GM19328 (cell line): ENCODE measurements at regions not wholly inside any gene's neighbourhood (a gene's known extent, or its start where the extent isn't known, plus 50 kb on each side); places are given as distances from the start of the nearest gene placed in this dataset.
"Not testable (repeated sequence)": the region's sequence is repeated elsewhere in the genome, so short reads cannot be mapped to it uniquely, and the experiment has no call there.

Experiments used
- ATAC-seq: cut with Tn5 transposase; IDR thresholded peaks from one replicate; pipeline ENCODE4 v1.9.1; 2021; ENCODE audit warnings: mild to moderate bottlenecking, moderate library complexity; ENCODE audit not compliant: unreplicated experiment

DNA sequence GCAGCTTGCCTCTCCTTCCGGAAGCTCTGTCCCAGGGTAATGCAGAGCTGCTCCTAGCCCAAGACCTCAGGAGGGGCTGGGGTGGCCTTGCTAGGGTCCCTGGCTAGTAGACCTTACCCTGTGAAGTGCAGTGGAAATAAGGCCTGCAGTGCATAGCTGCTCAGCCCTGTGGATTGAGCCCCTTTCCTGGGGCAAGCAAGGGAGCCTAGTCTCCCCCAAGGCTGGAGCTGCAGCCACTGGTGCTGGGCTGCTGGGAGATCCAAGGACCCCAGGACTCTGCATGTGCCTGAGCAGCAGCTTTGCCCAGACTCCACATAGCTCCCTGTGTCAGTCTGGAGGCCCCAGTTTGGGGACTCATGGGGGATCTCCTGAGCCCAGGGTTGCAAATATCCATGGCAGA, 57.9 kb downstream of the FANCF start:
- ATAC-seq = no peak

DNA sequence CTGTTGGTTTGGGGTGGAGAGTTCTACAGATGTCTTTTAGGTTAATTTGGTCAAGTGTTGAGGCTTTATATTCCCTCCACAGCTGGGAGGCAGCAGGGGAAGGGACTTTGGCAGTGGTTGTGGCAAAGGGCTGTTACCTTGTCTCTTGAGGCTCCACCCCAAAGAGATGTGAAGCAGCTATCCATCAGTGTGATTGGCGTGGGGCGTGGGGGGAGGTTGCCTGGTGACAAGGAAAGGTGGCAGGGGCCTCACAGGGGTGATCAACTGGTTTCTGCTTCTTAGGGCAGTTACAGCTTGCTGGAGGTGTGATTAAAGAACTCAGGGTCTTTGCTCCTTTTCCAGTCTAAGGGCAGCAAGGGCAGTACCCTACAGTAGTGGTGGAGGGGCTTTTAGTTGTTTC, 59.3 kb downstream of the FANCF start:
- ATAC-seq = no peak

DNA sequence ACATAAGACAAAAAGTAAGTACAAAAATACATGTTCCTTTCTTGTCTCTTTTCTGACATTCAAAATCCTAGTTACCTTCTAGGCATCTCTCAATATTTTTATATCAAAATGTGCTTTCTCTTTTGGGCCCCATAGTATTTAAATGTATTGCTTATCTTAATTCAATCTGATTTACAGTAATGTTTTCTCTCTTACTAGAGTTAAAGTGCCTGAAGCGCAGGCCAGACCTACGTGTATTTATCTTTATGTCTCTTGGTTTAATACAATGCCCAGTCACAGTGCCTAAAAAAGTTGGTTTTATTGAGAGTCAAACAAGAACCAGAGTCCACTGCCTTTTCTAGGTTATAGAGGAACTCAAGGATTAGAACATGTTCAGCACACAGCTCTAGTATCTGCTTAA, 64.3 kb downstream of the FANCF start:
- no peak for ATAC-seq

DNA sequence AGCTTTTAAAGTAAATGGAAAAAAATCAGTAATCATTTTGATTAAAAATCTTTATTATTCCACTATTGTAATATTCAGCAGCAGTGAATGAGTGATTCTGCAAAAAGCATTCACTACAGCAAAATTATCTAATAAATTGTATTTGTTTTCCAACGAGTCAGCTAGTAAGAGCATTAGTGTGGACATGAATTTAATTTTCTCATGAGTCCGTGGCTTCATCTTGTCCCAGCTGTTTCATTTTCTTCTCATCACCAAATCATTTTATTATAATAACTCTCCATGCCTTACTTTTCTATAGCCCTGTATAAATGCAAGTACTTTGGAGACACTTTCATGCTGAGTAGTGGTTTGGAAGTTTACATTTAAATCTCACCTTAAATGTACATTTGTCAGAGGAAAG, 66.2 kb downstream of the FANCF start:
- no peak for ATAC-seq

DNA sequence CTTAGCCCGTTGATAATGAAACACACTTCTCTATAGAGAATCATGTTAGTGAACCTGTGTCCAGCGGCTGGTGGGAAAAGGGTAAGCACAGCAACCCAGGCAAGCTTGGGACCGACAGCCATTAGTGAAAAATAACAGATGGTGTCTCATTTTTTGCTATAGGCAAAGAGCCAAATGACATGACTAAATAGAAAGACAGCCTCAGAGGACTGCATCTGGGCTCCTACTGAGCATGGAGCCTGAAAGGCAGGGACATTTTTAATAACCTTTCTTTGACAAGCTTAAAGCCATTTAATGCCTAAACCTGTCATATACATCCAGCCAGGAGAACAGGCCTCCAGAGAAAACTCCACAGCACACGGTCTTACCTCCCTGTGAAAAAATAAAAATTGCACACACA, 67.0 kb downstream of the FANCF start:
- no peak for ATAC-seq

DNA sequence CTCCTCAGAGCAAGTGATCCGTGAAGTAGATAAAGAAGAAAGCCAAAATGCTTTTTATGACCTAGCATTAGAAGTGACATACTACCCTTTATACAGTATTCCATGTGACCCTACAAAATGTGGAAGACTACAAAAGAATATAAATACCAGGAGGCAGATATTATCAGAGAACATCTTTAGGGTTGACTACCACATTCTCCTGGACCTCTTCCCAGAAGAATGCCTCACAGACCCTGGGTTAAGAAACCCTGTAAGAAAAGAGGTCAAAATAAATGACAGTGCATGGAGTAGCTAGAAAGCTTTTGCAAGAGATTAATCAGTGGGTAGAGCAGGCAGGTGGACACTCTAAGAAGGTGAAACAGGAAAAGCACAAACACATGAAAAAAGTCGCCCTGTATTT, 69.2 kb downstream of the FANCF start:
- no peak for ATAC-seq

DNA sequence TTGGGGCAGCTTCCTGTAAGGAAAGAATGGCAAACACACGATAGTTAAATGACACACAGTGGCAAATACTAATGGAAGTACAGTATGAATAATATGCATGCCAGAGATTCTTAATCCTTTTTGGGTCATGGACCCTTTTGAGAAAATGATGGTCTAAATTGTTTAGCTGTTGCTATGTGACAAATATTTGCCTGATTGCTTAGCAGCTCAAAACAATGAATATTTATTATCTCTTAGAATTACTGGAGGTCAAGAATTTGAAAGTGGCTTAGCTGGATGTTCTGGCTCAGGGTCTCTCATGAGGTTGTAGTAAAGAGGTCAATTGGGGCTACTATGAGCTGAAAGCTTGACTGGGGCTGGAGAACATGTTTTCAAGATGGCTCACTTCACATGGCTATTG, 69.7 kb downstream of the FANCF start:
- ATAC-seq = no peak

DNA sequence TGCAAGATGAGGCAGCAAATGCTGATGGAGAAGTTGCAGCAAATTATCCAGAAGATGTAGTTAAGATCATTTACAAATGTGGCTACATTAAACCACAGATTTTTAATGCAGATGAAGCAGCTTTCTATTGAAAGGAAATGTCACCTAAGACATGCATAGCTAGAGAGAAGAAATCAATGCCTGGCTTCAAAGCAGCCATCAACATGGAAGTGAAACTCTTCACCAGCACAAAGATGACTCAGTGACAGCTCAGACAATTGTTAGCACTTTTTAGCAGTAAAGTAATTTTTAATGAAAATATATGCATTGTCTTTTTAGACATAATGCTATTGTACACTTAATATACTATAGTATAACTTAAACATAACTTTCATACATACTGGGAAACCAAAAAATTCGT, 71.4 kb downstream of the FANCF start:
- ATAC-seq = peak; percentile 84

DNA sequence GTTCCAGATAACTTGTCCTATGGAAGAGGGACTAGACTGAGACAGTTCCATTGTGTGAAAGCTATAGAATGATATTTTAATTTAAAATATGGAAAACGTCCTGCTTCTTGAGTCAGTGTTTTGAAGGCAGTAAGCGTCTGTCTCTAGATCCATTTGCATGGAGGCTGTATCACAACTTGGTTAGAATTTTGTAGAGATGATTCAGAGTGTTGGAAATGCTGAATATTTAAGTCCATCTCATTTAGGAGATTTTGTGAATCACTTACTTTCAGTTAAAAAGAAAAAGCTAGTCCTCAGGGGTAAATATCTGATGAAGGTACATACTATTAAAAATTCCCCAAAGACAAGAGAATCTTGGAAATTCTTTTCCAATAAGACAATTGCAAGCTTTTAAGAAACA, 72.7 kb downstream of the FANCF start:
- no peak for ATAC-seq

DNA sequence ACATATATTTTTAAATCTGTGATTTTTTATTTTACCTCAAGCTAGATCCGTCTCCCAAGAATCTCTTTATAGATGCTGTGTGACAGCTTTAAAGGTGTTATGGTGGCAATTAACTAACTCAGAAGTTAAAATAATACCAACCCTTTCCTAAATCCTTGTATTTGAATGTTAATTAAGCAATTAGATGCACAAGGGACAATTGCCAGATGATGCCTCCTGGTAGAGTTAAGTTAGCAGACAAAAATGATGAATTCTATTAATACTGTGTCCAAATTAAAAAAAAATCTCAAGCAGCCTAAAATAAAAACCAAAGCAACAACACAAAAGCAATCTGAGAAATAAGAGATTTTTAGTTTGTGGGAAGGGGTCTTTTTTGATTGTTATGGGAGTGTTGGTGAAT, 78.9 kb downstream of the FANCF start:
- no peak for ATAC-seq

DNA sequence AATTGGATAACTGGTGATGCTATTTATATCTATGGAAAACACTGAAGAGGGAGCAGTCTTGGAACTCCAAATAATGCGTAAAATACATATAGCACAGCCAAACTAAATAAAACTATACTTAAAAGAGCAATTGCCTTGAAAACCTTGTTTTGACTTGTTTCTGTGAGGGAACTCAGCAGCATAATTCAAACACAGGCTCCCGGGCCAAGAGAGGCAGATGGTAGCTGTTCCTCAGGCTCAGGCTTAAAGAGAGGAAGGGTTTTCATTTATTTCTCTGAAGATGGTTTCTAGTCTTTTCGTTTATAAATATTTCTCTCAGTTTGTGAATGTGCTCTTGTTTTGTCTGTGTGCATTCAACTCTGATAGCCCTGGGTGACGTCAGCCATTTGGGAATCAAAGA, 82.4 kb downstream of the FANCF start:
- ATAC-seq = no peak

DNA sequence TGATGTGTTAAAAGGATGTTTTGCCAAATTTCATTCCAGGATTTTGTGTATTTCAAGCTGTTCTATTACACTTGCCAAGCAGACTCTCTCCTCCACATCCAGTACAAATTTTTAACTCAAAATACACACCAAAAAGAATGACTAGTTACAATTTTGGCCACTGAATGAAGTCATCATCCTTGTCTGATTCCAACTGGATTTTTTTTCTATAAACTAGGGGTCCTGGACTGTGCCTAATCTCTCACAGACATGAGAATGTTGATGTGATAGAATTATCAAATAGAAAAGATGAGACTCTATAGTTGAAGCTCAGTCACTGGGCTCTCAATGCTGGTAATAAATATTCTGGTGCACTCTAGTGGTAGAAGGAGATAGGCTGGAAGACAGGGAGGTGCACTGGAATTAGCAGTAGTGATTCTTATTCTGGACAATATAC, 85.8 kb downstream of the FANCF start:
- no peak for ATAC-seq

DNA sequence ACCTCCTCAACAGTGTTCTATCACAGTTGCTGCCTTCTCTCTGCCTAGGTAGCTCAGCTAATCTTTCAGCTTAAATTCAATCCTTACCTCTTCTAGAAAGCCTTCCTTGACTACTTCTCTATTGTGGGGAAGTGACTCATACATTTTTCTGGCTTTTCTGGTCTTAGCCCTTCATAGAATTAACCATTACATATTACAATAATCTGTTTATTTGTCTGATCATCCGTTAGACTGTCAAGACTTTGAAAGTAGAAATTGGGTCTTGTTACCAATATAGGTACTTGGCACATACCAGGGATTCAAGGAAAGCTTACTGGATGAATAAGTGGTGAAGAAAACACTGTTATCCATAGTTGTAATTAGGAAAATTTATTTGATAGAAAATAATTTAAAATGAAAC, 89.6 kb downstream of the FANCF start:
- no peak for ATAC-seq

DNA sequence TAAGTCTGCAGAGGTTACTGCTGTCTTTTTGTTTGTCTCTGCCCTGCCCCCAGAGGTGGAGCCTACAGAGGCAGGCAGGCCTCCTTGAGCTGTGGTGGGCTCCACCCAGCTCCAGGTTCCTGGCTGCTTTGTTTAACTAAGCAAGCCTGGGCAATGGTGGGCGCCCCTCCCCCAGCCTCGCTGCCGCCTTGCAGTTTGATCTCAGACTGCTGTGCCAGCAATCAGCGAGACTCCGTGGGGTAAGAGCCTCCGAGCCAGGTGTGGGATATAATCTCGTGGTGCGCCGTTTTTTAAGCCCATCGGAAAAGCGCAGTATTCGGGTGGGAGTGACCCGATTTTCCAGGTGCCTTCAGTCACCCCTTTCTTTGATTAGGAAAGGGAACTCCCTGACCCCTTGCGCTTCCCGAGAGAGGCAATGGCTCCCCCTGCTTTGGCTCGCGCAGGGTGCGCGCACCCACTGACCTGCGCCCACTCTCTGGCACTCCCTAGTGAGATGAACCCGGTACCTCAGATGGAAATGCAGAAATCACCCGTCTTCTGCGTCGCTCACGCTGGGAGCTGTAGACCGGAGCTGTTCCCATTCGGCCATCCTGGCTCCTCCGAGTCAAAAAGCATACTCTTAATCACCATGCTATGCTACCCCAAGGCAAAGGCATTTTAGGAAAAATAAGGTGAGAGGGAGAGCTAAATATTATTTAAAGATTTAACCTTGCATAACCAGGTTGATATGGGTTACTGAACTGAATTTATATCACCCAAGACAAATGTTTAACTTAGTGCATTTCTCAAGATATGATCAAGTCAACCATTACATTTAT, 96.8 kb downstream of the FANCF start:
- ATAC-seq = not testable (repeated sequence)

DNA sequence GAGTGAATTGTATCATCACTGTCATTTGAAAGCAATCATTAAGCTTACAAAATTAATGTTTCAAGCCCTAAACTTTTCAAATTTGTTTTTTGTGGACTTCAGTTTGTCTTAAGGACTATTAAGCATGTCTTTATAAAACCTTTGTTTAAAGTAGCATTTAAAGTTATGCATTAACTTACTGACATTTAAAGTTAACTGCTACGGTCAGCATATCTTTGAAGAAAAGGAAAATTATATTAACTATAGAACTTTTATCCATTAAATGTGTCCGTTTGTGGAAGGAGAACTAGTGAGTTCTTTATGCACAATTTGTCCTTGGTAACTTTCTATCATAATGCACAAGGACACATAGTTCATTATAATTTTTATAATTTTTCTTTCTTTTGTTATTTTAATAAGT, 103.4 kb downstream of the FANCF start:
- no peak for ATAC-seq

DNA sequence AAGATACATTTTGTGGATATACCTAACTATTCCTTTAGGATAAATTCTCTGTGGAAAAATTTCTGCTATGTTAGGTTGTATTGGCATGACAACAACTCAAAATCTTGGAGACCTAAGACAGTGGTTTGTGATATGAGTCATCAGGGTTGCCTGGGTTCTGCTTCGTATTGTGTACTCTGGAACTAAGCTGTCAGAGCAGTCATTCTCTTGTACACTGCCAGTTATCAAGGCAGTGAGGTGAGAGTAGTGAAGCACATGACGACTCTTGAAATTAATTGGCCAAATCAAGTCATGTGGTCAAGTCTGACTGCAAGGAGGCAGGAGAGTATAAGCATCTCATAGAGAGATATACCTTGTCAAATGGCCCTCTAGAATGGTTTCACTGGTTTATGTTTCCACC, 104.4 kb downstream of the FANCF start:
- ATAC-seq = no peak

DNA sequence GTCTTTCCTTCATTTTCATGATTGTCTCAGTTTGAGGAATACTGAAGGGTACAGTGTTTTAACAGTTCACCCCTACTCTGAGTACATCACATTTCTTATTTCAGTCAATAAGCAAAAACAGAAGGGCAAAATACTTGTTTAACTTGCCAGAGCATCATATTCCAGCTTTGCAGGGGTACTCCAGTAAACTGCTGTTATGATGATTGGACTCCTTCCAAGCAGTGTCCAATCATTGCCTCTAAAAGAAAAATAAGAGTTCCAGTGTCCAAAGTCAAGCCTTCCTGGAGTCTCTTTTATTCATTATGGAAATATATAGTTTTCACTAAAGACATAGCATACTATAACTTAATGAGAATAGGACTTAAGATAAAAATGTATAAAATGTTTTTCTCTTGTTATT, 105.1 kb downstream of the FANCF start:
- no peak for ATAC-seq

DNA sequence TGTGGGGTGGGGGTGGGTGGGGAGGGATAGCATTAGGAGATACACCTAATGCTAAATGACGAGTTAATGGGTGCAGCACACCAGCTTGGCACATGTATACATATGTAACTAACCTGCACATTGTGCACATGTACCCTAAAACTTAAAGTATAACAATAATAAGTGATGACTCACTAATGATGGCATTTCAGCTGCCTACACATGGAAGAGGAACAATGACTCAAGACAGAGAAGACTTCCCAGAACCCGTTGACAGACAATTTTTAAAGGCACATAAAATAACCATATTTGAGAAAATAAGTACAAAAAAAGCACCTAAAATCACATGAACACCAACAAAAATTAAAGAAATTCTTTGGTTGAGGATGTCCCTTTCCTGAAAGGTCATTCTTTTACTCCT, 107.3 kb downstream of the FANCF start:
- ATAC-seq = not testable (repeated sequence)

DNA sequence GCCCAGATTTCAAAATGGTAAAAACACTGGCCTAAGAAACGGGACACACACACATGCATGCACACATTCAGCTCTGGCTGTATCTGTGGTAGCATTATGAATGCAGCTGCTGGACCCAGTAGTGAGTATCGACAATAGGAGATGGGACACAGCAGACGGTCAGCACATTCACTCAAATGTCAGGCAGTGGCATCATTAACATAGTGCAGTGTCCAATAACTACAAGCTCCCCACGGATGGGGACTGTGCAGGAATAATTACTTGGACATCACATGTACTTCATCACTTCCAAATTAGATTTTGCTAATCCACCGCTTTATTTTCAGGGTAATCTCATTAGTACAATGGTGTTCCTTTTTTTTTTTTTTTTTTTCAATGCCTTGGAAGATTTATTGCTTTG, 109.5 kb downstream of the FANCF start:
- ATAC-seq = no peak

DNA sequence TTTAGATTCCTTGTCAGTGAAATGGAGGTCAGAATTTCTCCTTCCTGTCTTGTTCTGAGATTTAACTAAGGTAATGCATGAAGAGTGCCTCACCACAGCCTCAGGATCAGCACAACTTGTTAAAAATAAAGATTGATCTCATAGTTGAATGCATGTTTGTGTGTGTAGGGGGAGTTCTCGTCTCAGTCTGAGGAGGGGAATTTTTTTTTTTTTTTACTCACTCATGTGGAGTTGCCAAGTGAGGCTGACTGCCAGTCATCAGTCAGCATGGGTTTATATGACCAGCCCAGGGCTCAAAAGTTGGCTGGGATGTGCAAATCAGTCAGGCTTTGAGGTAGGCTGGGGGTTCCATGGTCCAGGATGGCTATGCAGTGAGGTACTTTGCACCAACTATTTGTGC, 113.2 kb downstream of the FANCF start:
- ATAC-seq = no peak

DNA sequence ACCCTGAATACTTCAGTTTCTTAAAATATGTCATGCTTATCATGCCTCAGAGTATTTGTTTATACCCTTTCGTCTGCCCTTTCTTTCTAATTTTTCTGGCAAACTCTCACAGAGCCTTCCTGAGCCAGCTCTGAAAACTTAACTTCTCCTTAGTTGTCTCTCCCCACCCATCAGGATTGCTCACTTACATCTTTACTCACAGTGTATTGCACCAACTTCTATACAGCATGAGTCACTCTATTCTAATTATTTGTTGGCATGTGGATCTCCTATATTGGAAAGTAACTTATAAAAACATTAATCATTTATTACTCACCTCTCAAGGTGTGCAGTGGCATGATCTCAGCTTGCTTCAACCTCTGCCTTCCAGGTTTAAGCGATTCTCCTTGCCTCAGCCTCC, 114.9 kb downstream of the FANCF start:
- no peak for ATAC-seq

DNA sequence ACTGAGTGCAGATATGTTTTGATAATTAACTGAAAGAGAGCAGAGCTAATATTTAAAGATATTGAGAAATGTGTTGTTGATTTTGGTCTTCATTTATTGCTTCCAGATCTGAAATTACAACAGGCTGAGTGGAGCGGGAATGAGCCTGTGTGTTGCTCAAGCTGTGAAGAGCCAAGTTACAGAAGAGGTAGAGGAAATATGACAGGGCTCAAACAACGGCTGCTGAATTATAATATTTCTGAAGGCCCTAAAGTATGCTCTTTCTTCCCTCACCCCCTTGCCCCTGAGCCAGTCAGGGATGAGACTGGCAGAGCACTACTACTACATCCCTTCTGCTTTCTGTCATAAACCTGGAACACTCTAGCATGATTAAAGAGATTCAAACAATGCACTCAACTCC, 115.6 kb downstream of the FANCF start:
- no peak for ATAC-seq

DNA sequence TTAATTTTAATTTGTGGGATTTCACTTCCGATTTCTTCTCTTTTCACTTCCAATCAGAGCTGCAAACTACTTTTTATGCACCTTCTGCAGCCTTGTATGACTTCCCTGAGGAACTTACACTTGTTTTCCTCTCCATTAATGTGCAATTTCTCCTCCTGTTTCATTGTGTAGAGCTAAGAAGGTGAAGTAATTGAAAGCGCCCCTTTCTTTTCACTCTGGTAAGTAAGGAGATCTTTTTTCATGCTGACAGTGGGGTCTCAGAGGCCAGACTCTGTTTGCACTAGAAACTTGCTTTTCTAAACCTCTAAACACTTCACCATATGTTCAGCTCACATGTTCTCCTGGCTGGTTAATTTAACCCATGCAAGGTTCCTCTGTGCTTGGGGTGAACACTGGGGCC, 117.0 kb downstream of the FANCF start:
- no peak for ATAC-seq
